Jurkat, Clone E6-1 (cell line): ENCODE measurements at regions not wholly inside any gene's neighbourhood (a gene's known extent, or its start where the extent isn't known, plus 50 kb on each side); places are given as distances from the start of the nearest gene placed in this dataset.

ENCODE experiments used
- DNase-seq: peaks from one replicate; pipeline ENCODE4 v3.0.0-alpha.2; 2011; ENCODE audit warnings: low read depth, low spot score
- H3K4me3 ChIP-seq: 2 replicates; pipeline ENCODE4 v1.5.1; 2011; ENCODE audit warnings: mild to moderate bottlenecking, low read length, control low read depth, moderate library complexity

DNA sequence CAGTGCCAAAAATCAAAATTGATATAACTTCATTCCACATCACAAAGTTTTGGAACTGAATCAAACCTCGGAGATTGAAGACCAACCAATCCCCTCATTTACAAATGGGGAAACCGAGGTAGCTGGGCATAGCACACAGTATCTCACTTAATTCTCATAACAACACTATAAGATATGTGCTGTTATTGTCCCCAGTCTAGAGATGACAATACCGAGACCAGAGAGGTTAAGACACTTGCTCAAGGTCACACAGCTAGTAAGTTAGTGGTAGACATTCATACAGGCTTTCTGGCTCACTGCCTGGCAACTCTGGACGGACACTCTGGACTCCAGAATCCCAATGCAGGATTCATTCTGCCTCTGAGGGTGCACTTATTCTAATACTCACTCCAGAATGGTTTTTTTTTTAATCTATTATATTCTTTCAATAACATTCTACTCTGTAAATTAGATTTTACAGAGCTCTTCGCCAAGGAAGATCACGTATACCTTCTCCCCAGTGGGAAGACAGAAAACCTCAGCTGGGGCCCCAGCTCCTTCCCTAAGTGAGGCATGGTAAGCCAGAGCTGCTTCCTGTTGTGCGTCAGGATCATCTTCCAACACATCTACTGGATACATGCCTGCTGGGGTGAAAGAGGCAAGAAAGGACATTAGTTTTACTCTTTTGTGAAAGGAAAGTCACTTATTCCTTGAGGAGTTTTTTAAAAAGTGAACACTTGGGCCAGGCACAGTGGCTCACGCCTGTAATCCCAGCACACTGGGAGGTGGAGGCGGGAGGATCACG, 128.4 kb upstream of the IGF1R start:
- DNase-seq, result no peak

DNA sequence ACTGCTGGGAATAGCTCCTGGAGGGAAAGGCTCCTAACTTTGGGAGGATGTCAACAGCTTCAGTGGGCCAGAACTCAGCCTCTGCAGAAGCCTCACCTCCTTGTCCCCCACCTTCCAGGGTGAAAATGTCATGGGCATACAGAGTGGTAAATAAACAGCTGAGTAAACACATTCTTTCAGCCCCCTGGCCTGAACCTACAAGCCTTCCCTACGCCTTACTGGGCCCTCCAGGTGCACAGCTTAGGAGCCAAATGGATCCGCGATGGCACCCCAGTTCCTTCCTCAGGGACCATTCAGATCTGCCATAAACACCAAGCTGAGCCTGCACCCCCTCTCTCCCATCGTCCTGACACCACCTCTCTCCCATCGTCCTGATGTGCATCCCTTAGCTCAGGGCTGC, 126.2 kb upstream of the IGF1R start:
- no peak overlapping the region for H3K4me3 ChIP-seq
- DNase-seq, result no peak

More for the DNA sequence above, 128.4 kb upstream of the IGF1R start:
- no peak overlapping the region for H3K4me3 ChIP-seq

DNA sequence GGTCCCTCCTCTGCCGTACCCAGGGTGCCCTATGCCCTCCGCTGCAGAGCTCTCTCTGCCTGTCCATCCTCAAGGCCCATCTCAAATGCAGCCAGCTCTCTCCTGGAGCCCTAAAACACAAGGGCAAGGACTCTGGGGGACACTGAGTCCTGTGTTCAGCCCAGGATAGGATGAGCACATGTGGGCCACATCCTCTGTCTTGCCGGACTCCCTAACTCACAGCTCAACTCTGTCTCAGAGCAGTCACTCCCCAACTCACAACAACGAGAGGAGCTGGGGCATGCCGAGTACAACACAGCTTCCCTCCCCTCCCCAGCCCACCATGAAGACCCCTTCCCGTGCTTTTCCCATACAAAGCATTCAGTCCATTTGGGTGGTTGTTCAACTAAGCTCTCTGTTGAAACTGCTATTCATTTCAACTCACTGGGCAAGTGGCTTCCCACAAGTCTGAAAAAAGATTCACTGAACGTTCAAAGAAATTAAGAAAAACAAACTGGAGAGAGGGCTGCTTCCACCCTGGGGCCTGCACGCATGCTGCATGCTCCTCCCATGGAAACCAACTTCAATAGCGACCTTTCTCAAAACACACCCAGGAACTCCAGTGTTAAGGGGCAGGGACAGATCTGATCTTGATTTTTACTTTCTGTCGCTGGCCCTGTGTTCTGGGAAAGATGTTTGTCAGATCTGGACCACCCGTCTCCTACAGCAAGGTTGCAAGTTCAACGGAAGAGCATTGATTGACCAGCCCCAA, 124.3 kb upstream of the IGF1R start:
- H3K4me3 ChIP-seq, result no peak overlapping the region
- no peak for DNase-seq

DNA sequence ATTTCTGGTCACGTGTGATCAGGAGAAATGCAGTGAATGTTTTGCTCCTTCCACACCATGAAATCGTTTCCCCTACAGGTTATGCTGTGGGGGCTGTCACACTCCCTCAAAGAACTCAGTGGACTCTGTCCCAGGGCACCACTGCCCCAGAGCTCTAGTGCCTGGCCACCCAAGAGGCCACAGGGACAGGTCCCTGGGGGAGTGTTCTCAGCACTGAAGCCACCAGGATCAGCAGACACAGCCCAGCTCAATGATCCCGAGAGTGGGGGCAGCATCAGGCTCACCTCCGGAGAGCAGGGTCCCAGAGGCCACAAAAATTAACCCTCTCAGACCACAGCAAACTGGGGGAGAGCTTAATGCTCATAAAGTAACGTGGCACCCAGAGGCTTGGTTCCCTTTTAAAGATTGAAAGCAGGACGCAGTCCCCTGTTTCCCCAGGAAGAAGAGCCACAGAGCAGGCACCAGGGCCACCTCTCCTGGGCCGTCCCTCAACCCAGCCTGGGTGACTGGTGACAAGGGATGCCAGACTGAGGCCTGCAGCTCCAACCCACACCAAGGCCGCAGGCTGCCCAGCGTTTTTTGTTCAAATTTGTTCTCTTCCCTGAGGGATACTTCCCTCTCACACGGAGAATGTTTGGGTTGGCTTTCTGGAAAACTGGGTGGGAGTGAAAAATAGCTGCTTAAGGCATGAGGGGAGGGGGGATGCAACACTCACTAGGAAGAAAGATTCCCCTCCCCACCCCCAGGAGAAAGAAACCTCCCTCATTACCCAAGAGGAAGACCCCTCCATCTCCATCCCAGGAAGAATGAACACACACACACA, 123.3 kb upstream of the IGF1R start:
- DNase-seq, result no peak

DNA sequence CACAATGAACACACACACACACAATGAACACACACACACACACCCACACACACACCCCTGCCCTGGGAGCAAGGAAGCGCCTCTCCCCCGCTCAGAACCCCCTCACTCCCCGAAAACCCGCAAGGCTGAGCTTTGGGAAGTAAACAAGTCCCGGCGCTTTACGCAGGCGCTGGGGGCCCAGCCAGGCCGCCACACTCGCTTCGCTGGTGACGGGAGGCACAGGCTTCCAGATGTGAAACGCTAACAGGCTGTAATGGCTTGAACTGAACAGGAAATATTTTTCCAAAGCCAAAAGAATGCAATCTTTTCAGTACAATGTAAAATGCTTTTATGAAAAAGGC, 122.7 kb upstream of the IGF1R start:
- no peak overlapping the region for H3K4me3 ChIP-seq
- no peak for DNase-seq

More for the DNA sequence above, 123.3 kb upstream of the IGF1R start:
- H3K4me3 ChIP-seq, result no peak overlapping the region

DNA sequence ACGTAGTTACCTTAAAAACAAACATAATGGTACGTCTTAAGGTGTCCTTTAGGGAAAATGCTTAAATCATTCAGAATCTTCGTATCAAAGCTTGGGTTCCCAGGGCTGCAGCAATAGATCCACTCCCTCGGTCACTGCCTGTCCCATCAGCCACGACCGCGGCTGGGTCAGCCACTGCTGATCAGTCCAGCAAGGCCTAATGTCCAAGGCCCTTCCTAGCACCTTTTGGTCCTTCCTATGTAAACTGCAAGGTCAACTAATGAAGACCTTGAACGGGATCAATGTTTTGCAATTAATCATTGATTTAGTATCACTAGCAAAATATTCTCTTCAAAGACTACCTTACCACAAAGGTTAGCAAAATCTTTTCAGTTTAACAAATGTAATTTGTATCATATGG, 122.2 kb upstream of the IGF1R start:
- no peak for DNase-seq

DNA sequence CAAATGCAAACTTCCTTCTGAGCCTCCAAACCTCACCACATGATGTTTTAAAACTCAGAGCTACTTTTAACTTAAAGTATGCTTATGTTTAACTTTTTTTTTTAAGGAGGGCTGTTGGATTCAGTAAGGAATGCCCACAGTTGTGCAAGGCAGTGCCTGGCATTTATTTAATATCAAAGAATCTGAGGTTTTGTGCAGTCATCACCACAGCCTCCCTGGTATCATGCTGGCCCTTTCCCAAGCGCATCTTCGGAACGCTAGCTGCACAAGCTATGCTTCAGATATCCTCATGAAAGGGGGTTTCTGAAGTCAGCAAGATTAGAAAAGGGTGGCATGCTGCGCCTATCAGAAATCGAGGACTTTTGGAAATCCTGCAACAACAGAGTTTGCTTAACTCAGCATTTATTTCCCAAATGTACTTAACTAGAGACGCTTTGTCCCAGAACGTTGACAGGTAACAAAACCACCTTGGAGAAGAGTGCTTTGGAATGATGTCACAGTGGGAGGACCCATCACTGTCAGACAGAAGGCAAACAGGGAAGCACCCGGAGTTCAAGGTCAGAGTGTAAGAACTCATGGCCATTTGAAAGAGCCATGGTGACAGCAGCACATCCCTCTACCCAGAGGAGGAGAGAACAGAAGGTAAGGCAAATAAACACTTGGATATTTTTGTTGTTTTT, 120.2 kb upstream of the IGF1R start:
- no peak for DNase-seq
- H3K4me3 ChIP-seq, result no peak overlapping the region

More for the DNA sequence above, 122.2 kb upstream of the IGF1R start:
- H3K4me3 ChIP-seq, result no peak overlapping the region

DNA sequence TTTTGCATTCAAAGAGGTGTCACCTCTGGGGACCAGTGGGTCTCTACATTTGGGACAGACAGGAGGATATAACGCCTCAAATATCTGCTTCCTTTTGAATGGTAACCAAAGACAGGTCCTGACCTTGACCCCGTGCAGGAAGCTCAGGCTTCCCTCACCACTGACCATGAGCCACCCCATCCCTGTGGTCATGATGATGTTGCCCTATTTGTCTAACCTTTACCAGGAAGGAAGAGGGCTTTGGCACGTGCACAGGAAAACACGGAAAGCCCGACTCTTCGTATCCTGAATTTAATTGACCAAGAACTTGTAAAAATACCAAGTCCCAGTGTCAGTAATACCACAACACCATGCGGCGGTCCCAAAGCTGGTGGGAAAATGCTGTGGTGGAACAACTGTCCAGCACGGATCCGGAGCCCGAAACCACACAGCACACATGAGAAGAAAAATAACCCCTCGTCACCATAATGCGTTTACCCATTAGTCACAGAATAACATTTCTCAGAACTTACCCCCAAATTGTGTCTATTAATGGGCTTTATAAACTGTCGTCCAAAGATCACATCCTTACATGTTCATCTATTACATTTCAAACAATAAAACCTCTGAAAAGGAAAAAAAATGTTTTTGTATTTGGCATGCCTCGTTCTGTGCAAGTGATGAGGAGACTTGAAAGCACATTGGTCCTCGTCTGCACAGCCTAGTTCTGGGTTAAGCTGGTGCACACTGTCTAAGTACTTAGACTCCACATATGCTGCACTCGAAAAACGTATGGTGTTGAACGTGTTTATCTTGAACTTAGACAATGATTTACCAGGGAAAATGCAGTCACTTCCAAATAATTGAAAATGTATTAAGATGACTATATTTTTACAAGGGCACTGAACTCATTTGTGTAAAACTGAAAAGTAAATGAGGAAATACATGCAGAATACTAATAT, 118.9 kb upstream of the IGF1R start:
- DNase-seq, result no peak
- H3K4me3 ChIP-seq, result no peak overlapping the region

DNA sequence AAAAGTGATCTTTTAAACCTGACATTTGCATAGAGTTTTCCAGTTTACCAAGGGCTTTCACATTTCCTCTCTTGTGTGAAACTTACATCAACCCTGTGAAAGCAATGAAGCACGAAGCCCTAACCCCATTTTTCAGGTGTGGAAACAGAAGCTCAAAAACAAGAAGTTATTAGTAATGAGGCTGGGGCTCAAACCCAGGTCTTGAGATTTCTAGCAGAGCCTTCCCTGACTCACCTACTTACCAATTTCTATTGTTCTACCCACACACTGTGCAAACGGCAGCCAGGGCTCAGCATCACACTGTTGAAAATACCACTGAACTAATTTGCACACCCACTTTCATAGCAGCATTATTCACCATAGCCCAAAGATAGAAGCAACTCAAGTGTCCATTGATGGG, 117.8 kb upstream of the IGF1R start:
- DNase-seq, result no peak
- no peak overlapping the region for H3K4me3 ChIP-seq

DNA sequence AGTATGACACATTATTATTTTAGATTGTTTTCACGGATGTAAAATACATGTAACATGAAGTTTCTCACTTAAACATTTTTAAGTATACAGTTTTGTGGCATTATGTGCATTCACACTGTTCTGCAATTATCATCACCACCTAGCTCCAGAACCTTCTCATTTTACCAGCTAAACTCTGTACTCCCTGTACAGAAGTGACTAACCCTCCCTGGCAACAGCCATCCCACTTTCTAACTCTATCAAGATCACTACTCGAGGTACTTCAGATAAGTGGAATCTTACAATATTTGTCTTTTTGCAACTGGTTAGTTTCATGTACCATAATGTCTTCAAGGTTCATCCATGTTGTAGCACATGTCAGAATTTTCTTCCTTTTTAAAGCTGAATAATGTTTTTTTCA, 116.3 kb upstream of the IGF1R start:
- no peak overlapping the region for H3K4me3 ChIP-seq
- DNase-seq, result no peak

DNA sequence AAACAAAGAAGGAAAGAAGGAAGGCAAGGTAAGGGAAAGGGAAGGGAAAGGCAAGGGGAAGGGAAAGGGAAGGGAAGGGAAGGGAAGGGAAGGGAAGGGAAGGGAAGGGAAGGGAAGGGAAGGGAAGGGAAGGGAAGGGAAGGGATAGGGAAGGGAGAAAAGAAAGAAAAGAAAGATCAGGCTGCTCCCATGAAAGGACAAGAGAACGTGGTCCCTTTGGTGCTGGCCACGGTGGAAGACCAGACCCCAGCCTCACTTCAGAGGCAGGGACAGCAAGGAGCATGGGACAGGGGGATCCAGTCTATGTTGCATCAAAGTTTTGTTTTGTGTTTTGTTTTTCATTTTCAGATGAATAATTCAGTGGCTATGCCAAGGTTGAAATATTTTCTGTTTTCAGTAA, 111.4 kb upstream of the IGF1R start:
- no peak for DNase-seq
- no peak overlapping the region for H3K4me3 ChIP-seq

DNA sequence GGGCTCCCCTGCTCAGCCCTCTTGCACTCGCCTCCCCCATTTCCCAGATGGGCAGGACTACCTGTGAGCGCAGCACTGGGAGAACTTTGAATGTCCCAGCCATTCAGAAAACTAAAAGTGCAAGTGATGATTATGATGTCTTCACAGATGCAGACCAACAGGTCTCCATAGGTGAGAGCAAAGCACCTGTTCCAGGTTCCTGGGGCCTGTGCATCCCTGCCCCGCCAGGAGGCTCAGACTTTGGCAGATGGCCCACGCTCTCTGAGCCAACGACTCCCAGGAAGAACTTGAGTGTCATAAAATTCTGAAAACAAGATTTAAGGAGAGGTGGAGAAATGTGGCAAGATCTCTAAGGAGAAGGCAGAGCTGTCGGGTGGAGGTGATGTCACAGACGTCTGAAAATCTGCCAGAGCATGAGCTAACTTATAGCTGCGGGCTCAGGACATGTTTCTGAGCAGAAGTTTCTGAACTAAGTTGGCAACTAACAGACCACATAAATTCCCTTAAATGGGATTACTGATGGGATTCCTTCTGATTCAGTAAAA, 110.8 kb upstream of the IGF1R start:
- no peak overlapping the region for H3K4me3 ChIP-seq
- no peak for DNase-seq

DNA sequence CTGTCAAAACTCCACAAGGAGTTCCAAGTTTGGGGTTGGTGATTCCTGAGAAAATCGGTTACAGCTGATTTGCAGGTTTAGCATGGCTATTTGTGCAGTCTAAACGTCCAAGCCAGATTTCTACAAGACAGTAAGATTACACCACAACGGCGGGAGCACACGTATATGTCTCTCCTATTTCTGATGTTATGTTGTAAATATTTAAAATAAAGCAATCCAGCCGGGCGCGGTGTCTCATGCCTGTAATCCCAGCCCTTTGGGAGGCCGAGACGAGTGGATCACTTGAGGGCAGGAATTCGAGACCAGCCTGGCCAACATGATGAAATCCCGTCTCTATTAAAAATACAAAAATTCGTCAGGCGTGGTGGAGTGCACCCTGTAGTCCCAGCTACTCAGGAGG, 106.8 kb upstream of the IGF1R start:
- no peak overlapping the region for H3K4me3 ChIP-seq
- no peak for DNase-seq

DNA sequence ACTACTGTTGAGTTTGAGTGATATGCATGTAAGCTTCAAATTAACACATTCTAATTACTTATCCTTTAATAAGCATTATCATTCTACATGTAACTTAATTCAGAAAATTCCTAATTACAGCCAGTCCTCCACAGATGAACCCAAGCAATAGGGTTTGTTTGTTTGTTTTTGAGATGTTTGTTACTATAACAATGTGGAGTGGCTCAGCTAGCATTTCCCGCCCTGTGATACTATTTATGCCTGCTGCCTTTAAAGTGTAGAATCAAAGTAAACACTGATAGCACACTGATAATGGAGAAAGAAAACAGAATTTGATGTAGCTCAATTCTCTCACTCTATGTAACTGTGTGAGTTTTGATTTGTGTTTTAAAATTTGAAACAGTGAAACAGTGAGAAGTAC, 105.1 kb upstream of the IGF1R start:
- no peak for DNase-seq
- no peak overlapping the region for H3K4me3 ChIP-seq

DNA sequence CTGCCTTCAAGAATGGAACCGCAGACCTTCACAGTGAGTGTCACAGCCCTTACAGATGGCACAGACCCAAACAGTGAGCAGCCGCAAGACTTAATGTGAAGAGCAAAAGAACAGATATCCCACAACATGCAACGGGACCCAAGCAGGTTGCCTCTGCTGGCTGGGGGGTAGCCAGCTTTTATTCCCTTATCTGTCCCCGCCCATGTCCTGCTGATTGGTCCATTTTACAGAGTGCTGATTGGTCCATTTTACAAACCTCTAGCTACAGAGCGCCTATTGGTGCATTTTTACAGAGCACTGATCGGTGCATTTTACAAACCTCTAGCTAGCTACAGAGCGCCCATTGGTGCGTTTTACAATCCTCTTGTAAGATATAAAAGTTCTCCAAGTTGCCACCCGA, 102.0 kb upstream of the IGF1R start:
- H3K4me3 ChIP-seq, result no peak overlapping the region
- peak; percentile 18 for DNase-seq

DNA sequence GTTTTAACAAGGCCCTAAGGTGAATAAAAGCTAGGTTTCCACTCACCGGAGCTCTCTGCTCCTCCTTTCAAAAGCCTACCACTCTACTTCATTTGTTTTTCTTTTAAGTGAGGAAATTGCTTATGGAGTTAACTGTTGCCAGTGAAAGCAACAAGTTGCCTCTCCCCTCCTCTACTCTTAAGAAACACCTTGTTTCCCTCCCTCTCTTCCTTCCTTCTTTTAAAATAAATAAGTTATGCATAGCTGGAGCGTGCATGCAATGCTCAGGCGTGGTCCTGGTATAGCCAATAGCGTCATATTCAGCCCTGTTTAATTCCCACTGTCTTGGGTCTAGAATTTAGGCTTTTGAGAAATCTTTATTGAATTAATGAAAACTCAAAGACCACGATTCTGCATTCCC, 101.1 kb upstream of the IGF1R start:
- DNase-seq, result no peak

DNA sequence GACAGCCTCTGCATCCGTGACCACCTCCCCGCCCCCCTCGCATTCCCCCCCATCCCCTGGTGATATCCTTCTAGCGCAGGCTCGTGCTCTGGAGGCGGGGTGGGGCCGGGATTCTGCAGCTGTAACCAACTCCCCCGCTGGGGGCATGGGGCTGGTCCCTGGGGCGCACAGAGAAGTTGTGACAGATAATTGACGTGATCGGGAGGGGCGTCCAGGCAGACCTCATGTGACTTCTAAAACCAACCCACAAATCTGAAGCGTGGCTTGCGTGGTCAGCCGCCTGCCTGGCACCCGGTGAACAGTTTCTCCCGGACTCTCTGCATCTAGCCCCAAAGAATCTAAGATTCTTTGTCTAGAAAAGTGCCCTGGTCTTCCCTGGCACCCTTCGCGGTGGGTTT, 100.6 kb upstream of the IGF1R start:
- H3K4me3 ChIP-seq, result no peak overlapping the region
- no peak for DNase-seq

More for the DNA sequence above, 101.1 kb upstream of the IGF1R start:
- no peak overlapping the region for H3K4me3 ChIP-seq
